Activated naive CD8-positive, alpha-beta T cell treated with anti-CD3 and anti-CD28 coated beads, Interleukin-2, amount 10 ng/mL, durations not matched to agents 7 days and 5 days (primary cell): ENCODE measurements at regions not wholly inside any gene's neighbourhood (a gene's known extent, or its start where the extent isn't known, plus 50 kb on each side); places are given as distances from the start of the nearest gene placed in this dataset.
"Not testable (repeated sequence)": the region's sequence is repeated elsewhere in the genome, so short reads cannot be mapped to it uniquely, and the experiment has no call there.

Source experiments
- ATAC-seq: fragments of 150-1000 bp; cut with Tn5 transposase; one replicate; pipeline ENCODE4 v1.10.0; 2021; ENCODE audit warnings: low read depth, moderate library complexity
- POLR2A ChIA-PET: fragments of 350-600 bp; sonication (Branson Sonifier 250); formaldehyde crosslinking; loops from one replicate; lab custom pipeline; 2021; ENCODE audit warnings: antibody characterized with exemption; lab: Charles Lee
- DNase-seq: peaks from one replicate; pipeline ENCODE4 v3.0.0; 2021
- H3K27ac Mint-ChIP-seq: one replicate; pipeline ENCODE4 v1.8.0; 2022; ENCODE audit warnings: mild to moderate bottlenecking, mixed read lengths
- H3K27me3 Mint-ChIP-seq: one replicate; pipeline ENCODE4 v1.8.0; 2022; ENCODE audit warnings: mild to moderate bottlenecking, moderate library complexity, mixed read lengths
- H3K36me3 Mint-ChIP-seq: one replicate; pipeline ENCODE4 v1.8.0; 2021; ENCODE audit warnings: mild to moderate bottlenecking, mixed read lengths
- H3K4me1 Mint-ChIP-seq: one replicate; pipeline ENCODE4 v1.8.0; 2021; ENCODE audit warnings: mixed read lengths
- H3K4me3 Mint-ChIP-seq: one replicate; pipeline ENCODE4 v1.8.0; 2022; ENCODE audit warnings: mild to moderate bottlenecking, moderate library complexity, mixed read lengths
- H3K9me3 Mint-ChIP-seq: one replicate; pipeline ENCODE4 v1.8.0; 2021; ENCODE audit warnings: mixed read lengths

DNA sequence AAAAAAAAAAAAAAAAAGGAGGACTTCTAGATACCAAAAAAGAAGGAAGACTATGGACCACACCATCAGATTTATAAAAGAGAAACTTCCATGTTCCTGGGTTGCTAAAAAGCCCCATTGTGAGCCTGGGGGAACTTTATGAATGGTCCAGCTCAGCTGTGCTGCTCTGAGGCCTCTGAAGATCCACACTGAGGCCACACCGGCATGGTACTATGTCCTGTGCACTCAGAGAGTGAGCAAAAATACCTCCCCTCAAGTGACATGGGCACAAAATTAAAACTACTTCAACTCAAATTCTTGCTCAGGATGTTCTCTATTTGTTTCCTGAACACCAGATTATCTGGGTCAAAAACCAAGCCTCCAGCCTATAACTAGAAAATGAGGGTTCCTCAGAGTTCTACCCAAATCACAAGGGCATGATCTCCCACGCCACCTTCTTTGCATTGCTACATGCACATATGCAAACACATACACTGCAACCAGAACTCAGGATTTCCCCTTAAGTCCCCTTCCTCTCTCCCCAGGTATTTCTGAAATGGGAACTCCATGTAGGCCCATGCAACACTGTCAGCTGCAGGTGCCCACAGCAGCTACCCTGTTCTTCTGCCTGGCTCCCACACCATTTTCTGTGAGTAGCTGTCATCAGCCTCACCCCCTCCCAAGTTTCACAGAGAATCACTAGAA, 94.4 kb downstream of the SH3GLB1 start:
- H3K4me3 Mint-ChIP-seq, result no peak overlapping the region
- H3K27me3 Mint-ChIP-seq, result peaks cover 3% of the 10 kb centered on the region
- ATAC-seq (peak; percentile 67), DNase-seq (no peak)
- POLR2A ChIA-PET, result no interaction called here
- no peak overlapping the region for H3K27ac Mint-ChIP-seq
- no peaks in the 10 kb centered on the region for H3K36me3 Mint-ChIP-seq
- H3K9me3 Mint-ChIP-seq, result no peaks in the 10 kb centered on the region
- peaks cover 2% of the 10 kb centered on the region for H3K4me1 Mint-ChIP-seq

DNA sequence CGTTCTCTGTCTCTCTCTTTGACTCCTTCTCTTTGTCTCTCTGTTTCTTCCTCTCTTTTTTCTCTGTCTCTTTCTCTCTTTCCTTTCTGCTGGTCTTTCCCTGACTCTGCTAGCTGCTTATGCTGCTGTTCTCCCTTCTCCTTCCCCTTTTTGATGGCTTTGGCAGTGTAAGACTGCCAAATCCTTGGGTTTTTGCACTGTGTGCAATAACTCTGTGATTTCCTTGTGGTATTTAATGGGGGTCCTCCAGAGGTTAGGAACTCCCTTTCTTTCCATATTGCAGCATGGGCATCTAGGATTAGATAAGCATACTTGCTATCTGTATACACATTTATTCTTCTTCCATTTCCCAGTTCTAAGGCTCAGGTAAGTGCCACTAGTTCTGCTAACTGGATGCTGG, 99.3 kb downstream of the SH3GLB1 start:
- H3K4me3 Mint-ChIP-seq, POLR2A ChIA-PET, ATAC-seq, H3K27ac Mint-ChIP-seq, DNase-seq, H3K9me3 Mint-ChIP-seq, H3K4me1 Mint-ChIP-seq, H3K27me3 Mint-ChIP-seq, H3K36me3 Mint-ChIP-seq: not testable (repeated sequence)

DNA sequence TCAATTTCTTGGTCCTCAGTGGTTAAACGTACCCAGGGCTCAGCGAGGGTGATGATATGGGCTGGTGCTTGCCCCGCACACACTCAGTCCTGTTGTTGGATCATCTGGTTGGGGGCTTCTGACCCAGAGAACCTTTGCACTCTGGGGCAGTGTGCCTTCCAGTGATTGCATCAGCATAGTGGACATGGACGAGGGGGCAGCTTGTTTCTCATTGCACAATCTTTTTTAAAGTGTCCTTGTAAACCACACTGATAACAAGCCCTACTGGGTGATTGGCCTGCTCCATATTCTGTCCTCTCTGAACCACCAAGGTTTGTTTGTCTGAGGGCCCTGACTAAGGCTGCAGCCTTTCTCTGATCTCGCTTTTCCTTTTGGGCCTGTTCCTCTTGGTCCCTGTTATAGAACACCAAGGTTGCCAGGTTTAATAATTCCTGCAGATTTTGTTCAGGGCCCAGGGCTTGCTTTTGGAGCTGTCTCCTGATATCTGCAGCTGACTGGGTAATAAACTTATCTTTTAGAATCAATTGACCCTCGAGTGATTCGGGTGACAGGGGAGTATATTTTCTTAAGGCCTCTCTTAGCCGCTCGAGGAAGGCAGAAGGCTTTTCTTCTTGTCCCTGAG, 101.6 kb downstream of the SH3GLB1 start:
- H3K4me3 Mint-ChIP-seq, H3K36me3 Mint-ChIP-seq, H3K9me3 Mint-ChIP-seq, H3K27me3 Mint-ChIP-seq, H3K4me1 Mint-ChIP-seq, DNase-seq, ATAC-seq, POLR2A ChIA-PET, H3K27ac Mint-ChIP-seq: not testable (repeated sequence)

DNA sequence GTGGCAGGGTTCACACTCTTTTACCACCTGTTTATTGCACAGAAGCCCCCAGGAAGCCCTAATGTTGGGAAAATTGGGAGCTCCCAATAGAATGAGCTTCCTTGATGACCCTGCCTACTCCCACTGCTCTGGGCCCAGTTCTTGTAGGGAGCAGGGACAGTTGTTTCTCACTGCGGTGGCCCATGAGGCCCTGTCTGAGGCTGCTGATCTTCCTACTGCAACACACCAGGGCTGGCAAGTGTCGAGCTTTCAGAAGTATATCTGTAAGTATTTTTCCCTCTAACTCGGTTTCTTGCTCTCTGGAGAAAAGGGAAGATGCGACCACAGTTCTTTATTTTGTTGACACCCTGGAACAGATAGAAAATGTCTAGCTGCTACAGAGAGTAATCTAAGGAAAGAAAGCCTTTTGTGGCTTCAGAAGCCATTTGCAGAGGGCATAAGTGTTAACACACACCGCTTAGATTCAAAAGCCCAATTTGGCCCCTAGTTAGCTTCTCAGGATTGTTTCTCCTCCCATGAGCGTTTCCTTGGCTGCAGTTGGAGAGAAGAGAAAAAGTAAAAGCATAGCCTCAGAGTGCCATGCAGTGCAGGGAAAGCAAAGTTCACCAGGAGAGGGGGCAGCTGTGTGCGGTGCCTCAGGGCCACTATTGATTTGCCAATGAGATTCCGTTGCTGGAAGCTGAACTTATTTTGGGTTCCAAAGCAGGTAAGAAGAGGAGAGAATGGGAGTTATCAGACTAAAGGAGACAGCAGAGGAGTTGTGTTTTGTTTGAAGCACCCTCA, 102.6 kb downstream of the SELENOF start:
- peaks cover 3% of the 10 kb centered on the region for H3K27me3 Mint-ChIP-seq
- DNase-seq, result no peak
- H3K4me3 Mint-ChIP-seq, result no peak overlapping the region
- POLR2A ChIA-PET, result no interaction called here
- H3K4me1 Mint-ChIP-seq, result no peaks in the 10 kb centered on the region
- no peak for ATAC-seq
- H3K27ac Mint-ChIP-seq, result no peak overlapping the region
- no peaks in the 10 kb centered on the region for H3K36me3 Mint-ChIP-seq
- H3K9me3 Mint-ChIP-seq, result no peaks in the 10 kb centered on the region

DNA sequence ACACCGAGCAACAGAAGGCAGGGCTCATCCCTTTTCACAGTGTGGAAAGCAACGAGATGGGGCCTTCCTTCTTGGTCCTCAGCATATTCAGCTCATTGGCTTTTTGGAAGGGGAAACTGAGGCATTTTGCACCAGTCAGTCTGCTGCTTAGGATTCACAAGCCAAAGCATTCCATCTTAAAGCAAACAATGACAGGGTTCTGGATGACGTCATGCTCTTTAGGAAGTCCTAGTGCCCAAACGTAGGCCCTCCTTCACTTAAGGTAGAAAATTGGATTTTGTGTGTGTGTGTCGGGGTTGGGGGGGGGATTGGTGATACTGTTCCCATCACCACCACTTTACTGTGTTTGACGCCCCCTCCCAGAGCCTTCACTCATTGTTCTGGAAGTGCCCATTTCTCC, 101.6 kb downstream of the SELENOF start:
- POLR2A ChIA-PET, result no interaction called here
- Mint-ChIP-seq H3K4me3 (no peak overlapping the region), H3K27me3 (peaks cover 3% of the 10 kb centered on the region), H3K36me3 (no peaks in the 10 kb centered on the region), H3K4me1 (no peaks in the 10 kb centered on the region), H3K27ac (no peak overlapping the region), H3K9me3 (no peaks in the 10 kb centered on the region)
- ATAC-seq (no peak), DNase-seq (no peak)
